ENCODE measurements at regions not wholly inside any gene's neighbourhood (a gene's known extent, or its start where the extent isn't known, plus 50 kb on each side); places are given as distances from the start of the nearest gene placed in this dataset.

DNA sequence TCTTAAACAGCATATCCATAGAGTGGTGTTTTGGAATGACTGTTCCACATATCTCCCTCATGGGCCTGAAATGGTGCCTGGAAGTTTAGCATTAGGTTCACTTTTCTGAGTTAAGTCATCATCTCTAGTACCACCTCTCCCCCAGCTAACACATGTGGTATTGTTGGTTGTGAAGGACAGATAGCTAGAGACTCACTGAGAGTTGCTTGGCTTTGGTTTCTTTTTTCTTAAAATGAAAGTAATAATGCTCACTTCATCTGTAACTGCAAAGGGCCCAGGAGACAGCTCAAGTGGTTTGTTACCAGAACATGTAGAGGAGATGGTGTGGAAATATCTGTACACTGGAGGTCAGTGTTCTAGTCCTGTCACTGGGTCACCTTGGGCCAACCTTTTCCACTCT lies 90.9 kb downstream of the EFNB1 start:
- TF ChIP-seq, protein P1, sequence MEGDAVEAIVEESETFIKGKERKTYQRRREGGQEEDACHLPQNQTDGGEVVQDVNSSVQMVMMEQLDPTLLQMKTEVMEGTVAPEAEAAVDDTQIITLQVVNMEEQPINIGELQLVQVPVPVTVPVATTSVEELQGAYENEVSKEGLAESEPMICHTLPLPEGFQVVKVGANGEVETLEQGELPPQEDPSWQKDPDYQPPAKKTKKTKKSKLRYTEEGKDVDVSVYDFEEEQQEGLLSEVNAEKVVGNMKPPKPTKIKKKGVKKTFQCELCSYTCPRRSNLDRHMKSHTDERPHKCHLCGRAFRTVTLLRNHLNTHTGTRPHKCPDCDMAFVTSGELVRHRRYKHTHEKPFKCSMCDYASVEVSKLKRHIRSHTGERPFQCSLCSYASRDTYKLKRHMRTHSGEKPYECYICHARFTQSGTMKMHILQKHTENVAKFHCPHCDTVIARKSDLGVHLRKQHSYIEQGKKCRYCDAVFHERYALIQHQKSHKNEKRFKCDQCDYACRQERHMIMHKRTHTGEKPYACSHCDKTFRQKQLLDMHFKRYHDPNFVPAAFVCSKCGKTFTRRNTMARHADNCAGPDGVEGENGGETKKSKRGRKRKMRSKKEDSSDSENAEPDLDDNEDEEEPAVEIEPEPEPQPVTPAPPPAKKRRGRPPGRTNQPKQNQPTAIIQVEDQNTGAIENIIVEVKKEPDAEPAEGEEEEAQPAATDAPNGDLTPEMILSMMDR (IDR thresholded peaks at IDR 0.05), result no peak
- no peak for TF ChIP-seq POLR2A (IDR thresholded peaks at IDR 0.05)
